ENCODE measurements at regions not wholly inside any gene's neighbourhood (a gene's known extent, or its start where the extent isn't known, plus 50 kb on each side); places are given as distances from the start of the nearest gene placed in this dataset.

DNA sequence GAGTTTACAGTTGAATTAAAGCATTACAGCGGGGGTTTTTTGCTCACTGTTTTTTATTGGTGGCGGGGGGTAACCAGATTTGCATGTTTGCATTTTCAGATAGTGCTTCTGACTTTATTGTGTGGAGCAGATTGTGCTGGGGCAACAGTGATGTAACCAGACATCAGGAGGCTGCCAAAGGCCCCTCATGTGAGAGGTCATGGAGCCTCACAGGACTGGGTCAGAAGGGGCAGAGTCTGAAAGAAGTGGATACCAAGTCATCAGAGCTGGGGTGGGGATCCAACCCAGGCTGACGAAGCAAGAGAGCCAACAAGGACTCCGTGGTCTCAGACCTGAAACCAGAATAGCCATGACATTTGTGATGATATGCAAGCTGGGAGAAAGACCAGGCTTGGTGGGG lies 259.4 kb upstream of the TAS2R1 start:
- TF ChIP-seq CTCF (IDR thresholded peaks at IDR 0.05) (no peak), POLR2A (IDR thresholded peaks at IDR 0.05) (no peak)

Measured in uterus (tissue), 2 donors.